ENCODE measurements at regions not wholly inside any gene's neighbourhood (a gene's known extent, or its start where the extent isn't known, plus 50 kb on each side); places are given as distances from the start of the nearest gene placed in this dataset.

DNA sequence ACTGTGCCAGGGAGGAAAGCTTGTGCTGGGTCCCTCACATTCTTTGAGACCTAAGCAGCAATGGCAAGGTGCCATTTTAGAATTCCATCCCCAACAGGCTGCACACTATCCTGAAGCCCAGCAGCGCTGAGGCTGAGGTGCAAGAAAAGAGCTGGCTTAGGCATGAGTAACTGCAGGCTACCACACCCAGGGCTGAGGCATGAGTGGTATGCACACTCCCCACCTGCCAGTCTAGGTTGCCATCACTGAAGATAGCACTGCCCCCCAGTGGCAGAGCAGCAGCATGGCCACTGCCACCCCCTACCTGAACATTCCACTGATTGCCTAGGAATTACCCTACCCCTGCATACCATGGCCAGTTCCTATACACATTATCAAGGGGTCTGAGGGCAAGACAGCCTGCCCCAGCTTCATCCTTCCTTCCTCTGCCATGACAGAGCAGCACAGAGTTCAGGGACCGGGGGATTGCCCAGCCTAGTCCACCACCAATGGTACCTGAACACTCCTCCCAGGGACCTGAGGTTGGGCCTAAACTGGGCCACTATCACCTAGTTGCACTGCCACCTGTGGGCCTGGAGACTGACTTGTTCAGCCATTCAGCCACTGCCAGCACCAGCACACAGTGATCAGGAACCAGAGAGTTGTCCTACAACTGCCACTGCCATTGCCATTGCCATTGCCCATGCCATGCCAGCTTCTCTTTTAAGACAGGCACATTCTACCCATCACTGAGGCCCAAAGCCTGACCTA lies 129.8 kb downstream of the SATB1 start:
- no peak for DNase-seq (ENCODE audit: low spot score)

DNA sequence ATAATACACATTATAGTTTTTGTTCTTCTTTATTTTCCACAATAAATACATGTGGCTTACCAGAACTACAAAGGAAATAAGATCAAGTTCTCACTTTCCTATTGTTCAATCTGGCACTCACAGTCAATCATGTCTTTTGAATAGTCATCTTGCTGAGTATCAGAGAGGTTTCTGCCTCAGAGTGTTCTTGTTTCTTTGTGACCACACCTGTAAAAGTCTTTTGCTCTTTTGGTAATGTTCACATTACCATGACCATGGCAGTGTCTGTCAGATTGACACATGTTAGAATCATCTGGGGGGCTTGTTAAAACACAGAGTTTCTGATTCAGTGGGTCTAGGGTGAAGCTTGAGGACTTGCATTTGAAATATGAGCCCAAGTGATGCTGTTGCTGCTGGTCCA lies 135.0 kb downstream of the SATB1 start:
- DNase-seq (ENCODE audit: low spot score) = no peak

DNA sequence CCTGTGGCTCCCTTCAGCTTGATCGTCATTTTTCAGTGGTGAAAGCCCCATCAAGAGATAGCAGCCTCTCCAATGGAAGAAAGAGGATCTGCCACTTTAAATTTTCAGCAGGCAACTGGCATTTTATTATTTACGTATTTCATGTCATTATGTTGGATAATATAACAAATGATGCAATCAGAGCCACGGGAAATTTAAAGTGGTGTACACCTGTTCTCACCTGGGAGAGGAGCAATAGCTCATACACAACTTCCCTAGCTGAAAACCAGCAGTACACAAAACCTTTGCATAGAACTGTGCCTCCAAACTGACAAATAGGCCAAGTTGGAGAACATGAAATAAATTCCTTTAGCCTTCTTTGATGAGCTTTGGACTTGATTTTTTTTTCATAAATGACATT lies 136.9 kb downstream of the SATB1 start:
- no peak for DNase-seq (ENCODE audit: low spot score)

DNA sequence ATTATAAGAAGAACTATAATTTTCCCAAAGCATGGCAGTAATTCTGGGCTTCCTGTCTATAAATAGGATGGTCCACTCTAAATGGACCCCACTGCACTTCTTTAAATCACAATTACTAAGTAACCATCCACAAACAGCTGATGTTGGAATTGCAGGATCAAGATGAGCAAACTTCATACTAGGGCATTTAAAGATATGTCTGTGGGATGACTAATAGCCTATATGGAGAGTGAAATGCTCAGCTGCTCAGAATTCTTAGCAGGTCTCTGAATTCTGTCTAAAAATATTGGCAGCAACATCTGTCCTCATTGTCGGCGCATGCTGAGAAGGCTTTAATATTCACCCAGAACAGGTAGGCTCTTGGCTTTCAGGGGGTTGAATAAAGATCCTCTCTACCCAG lies 140.4 kb downstream of the SATB1 start:
- DNase-seq (ENCODE audit: low spot score) = no peak

DNA sequence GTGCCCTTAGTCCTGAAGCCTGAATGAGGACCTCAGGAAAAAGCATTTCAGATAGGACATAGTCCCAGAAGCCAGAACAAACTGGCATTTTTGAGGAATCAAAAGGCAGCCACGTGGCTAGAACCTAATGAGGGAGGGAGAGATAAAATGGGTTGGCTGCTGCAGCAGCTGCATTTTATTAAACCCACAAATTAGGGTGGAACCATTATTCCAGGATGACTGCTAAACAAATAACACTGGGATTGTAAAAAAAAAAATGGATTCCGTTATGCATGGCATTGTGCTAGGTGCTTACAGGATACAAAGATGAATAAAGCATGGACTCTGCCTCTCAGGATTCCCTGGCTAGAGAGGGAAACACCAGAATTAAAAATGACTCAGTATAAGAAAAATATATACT lies 141.5 kb downstream of the SATB1 start:
- DNase-seq (ENCODE audit: low spot score) = no peak

DNA sequence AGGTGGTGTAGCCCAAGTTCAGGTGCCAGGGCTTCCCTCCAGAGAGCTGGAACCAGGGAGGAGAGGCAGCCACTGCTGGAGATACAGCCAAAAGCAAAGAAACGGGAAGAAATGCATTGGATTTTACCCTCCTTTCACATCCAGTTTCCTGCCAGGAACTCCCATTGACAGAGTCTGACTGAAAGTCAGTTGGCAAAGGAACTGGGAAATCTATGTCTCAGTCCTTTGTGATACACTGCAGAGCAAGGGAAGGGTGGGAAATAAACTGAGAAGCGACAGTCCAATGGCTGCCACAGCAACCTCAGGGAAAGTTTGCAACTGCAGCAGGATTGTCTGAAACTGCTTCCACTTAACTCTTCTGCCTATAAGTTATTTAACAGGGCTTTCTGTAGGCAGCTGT lies 142.6 kb downstream of the SATB1 start:
- DNase-seq (ENCODE audit: low spot score) = no peak

DNA sequence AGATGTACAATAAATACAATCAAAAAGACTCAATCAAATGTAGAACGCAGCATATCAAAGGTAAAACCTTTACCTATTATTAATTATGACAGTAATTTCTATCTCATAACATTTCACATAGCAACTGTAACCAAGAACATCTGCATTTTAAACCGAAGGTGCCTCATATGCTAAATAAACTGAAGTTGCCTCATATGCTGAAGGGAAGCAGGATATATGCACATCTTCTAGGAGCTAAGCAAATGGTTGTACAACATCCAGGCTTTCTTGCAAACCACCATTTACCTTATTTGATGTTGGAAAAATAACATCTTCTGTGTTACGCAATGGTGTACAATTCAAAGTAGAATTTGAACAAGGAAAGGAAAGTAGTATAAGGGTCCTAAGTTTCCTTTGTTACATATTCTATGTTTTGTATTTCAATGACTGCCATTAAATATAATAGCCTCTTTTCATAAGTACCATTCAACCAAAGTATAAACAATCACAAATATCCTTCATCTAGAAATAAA lies 145.9 kb downstream of the SATB1 start:
- no peak for DNase-seq (ENCODE audit: low spot score)

DNA sequence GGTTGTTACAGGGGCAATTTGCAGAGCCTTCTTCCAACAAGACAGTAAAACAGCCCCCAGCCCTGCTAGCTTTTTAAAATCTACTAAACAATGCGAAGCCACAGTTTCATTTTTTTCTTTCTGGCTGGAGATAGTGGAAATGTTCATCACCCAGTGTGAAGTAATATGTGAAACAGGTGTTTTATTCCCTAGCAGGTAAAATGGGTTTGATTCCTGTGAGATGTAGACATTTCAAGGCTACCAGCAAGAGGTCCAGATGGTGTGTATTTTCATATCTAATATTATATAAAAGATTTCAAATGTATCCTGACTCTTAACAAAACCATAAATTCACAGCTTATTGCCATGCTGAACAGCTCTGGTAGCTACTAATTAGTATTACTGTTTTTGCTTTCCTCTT lies 160.3 kb downstream of the SATB1 start:
- no peak for DNase-seq (ENCODE audit: low spot score)

DNA sequence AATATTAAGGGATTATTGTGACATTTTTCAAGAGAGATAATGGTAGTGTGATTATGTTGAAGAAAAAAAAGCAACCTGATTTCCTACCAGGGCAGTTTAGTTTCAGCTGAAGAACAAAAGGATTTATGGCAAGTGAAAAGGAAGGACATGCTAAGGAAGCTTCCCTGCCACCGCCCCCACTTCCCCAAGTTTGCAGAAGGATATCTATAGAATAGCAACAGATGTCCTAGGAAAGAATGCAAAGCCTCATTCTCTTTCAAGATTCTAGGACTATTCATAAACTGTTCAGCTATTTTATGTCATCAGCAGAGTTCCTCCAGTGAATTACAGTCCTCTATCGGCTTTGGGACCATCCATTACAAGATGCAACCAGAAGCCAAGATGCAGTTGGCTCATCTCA lies 160.8 kb downstream of the SATB1 start:
- DNase-seq (ENCODE audit: low spot score) = no peak

DNA sequence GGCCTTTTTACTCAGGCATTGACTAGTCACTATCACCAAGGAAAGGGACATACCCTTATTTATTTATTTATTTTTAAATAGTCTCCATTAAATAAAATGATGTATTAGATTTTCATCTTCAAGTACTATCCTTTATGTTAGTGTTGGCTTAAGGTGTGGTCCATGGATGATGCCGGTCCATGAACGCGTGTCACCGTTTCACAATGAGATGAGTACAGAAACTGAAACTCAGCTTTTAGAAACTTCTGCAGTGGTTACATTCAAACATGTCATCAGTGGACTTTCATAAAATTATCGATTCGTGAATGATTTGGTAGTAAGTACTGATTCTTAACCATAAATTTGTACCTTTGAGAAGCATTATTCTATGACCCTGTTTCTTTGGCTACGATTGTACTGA lies 166.6 kb downstream of the SATB1 start:
- no peak for DNase-seq (ENCODE audit: low spot score)

DNA sequence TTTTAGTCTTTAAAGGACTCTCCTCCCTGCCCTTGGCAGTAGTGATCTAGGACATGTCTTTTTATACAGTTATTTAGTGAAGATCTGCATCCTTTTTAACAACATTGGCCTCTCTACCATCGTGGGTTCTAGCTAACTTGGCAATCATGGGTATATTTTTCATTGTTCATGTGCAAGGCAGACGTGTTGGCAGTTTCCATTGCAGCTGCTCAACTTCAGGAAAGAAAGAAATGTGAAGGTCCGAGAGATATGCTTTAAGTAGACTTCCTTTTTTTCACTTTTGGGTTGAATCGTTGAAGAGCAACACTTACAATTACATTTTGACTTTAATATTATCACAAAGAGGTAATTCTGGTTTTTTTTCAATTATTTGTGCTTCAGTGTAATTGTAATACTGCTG lies 172.6 kb downstream of the SATB1 start:
- no peak for DNase-seq (ENCODE audit: low spot score)

DNA sequence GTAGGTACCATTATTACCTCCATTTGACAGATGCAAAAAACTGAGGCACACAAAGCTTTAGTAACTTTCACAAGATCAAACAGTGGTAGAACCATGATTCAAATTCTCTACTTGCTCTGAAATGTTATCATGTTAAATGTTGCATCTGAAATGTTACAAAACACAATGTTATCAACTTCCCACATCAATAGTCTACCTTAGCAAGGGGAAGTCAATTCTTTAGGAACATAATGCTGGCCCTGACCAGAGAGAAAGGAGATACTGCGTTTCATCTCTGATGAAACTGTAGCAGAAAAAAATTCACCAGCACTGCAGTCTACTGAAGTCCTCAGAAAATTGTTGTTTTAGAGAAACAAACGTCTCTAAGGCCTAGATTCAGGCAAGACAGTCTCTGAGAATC lies 174.1 kb downstream of the SATB1 start:
- DNase-seq (ENCODE audit: low spot score) = no peak

DNA sequence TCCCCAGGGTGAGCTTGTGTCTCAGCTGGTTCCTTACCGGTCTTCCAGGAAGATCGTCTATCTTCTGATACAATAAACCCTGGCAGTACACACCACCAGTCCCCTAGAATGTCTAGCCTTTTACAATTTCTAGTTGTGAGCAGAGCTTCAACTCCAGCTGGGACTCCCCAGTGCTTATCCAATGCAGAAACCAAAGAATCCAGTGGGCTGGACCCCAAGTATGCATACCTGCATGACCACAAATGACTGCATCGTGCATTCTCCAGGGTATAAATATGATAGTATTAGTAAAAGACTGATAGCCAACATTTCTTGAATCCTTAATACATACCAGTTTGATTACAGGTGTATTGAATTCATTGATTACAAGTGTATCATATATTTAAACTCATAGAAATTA lies 176.0 kb downstream of the SATB1 start:
- DNase-seq (ENCODE audit: low spot score) = no peak

DNA sequence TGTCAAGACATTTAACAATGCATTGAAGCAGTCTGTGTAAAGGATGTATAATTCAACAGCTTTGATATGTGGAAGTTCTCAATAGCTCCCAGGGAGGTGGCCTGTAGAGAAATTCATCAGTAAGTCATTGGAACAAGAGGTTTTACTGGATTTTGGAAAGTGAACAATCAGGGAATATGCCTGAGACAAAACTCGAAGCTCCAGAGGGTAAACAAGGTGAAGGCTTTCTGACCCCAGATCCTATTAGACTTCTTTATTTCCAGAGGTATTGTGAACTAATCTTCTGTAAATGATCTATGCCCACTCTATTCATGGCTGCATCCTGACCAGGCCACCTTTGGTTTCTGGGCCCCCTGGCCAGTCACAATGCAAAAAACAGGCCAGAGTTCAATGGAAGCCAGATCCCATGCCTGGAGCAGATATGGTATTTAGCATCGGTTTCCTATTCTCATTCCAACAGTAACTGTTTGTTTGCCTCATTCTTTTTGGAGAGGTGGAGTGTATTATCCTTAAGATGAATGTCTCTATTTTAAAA lies 177.3 kb downstream of the SATB1 start:
- DNase-seq (ENCODE audit: low spot score) = no peak

DNA sequence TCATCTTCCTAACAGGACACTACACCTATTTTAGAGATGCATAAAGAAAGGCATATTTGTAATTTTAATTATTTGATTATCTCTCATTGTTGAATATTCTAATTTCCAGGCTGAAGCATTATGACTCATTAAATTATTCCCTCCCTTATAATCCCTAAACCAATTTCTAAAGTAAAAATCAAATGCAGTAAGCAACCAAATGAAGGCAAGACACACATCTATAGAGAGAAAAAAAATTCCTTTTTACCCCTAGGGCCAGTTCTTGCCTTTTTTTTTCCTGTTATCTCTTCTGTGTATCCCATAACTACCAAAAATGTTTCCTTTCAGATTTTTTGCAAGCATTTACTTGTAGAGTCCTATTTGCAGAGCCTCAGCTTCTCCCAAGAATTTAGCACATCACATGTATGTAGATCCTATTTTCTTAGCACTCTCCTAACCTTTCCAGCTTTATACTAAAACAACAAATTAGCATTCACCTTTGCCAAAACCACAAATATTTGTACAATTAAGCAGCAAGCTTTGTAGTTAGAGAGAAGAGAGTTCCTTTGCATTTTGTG lies 177.9 kb downstream of the SATB1 start:
- no peak for DNase-seq (ENCODE audit: low spot score)

DNA sequence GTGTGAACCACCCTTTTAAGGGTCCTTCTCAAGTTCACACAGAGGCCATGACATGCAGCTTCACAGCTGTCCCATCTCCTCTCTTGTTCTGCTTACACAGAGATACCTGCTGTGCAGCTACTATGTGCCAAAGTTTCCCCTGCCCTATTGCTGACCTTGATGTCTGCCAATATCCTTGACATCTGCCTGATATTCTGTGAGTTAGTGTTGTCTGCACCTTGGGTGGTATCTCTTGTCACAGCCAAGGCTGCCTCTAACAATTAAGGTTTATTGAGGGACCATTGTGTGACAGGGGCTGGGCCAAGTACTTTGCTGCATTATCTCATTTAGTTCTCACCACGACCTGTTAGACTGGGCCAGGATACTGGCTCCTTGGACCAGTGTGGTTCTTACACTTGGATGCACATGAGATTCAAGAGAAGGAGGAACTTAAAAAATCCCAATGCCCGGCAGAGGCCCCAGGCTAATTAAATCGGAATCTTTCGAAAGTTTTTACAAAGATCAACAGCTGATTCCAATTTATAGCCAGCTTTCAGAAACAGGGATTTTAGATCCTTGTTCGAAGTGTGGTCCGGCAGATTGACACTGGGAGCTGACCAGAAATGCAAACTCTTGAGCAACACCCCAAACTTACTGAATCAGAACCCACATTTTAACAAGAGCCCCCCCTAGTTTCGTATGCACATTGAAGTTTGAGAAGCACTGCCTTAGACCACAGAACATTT lies 178.6 kb downstream of the SATB1 start:
- no peak for DNase-seq (ENCODE audit: low spot score)

DNA sequence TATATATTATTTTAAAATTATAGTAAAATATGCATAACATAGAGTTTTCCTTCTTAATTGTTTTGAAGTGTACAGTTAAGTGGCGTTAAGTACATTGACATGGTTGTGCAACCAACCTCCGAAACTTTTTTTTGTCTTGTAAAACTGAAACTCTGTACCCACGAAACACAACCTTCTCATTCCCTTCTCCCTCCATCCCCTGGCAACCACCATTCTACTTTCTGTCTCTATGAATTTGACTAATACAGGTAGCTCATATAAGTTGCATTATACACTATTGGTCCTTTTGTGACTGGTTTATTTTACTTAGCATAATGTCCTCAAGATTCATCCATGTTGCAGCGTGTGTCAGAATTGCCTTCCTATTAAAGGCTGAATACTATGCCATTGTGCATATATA lies 179.4 kb downstream of the SATB1 start:
- DNase-seq (ENCODE audit: low spot score) = no peak

DNA sequence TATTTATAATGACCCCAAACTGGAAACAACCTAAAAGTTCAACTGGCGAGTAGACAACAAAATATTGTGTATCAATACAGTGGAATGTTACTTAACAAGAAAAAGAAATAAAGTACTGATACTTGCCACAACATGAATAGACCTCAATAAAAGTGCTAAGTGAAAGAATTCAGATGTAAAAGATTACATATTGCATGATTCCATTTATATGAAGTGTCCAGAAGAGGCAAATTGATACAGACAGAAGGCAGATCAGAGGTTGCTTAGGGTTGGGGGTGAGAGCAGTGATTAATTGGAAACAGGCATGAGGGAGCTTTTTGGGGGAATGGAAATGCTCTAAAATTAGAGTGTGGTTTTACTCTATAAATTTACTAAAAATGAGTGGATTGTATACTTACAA lies 183.3 kb downstream of the SATB1 start:
- DNase-seq (ENCODE audit: low spot score) = no peak

DNA sequence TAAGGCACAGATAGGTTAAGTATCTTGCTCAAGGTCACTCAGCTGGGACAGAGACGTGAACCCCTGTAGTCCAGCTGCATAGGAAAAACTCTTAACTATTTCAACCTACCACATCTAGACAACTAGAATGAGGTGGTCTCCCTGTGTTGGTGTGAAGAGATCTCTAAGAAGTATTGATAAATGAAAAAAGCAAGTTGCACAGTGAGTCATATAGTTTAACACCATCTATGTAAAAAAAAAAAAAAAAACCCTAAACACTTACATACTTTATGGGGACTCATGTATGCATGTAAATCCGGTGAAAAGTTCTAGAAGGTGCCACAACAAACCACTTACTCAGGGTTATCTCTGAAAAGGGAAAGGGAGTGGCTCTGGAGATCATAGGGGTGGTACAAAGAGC lies 185.5 kb downstream of the SATB1 start:
- DNase-seq (ENCODE audit: low spot score) = no peak

DNA sequence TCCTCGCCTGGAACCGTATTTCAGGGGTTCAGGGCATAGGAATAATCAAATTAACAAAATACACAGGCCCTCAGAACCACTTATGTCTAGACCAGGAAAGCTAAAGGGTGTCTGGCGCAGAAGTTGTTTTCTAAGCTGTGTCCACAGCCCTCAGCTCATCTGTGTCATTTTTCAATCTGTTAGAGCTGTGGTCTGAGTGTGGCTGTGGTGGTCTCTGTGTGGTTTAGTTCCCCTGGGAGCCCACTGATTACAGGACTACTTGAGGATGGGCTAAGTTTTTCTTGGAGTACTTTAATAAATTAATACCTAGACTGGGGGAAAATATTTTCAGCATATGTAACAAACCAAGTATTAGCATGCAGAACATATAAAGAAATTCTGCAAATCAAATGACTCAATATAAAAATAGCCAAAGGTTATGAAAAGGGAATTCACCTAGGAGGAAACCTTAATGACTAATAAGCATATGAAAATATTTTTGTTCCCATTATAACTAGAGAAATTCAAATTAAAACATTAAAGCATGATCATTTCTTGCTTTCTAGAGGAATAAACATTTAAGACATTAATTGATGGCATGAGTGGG lies 186.3 kb downstream of the SATB1 start:
- DNase-seq (ENCODE audit: low spot score) = no peak

DNA sequence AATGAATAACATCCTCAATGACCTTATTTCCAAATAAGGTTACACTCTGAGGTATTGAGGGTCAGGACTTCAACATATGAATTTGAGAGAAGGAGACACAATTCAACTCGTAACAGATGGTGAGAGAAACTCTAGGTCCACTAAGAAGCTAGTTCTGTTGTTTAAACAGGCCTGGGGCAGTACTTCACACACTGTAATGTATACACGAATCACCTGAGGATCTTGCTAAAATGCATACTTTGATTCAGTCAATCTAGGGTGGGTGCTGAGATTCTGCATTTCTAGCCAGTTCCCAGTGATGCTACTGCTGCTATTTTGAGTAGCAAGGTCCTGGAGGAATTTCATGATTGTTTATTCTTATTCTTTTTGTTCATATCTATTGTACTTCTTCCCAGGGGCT lies 186.8 kb downstream of the SATB1 start:
- DNase-seq (ENCODE audit: low spot score) = no peak

DNA sequence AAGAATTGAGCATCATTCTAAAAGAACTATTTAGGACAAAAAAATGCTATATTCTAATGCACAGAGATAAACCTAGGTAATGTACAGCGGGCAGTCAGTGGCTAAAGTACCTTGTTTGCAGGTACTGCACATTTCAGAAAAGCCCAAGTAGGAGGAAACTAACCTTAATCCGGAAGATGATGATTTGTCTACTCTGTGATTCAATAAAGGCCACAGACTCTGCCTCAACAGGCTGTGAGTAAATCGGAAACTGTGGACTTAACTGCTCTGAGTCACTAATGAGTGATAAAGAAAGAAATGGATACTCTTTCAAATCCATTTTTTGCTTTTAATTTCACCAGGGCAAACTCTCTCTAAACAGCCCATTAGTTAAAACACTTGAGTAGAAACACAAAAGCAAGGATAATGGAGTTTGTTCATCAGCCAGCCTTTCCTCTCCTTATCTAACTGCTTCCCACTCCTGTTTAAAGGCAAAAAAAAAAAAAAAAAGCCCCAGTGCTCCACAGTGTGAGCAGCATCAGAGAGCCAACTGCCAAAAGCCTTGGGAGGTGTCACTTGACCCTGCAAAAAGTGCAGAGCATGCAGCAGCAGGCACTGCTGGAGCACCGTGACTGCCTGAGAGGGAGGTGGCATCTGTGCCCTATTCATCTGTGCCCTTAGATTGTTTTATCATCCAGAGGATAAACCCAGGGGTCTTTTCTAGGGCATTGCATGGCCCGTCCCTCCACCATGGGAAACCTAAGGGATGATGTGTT lies 187.7 kb downstream of the SATB1 start:
- DNase-seq (ENCODE audit: low spot score) = no peak
